ENCODE measurements at regions not wholly inside any gene's neighbourhood (a gene's known extent, or its start where the extent isn't known, plus 50 kb on each side); places are given as distances from the start of the nearest gene placed in this dataset.

GRCh38 chr4:45530498-45530897 is 593.4 kb downstream of the GABRG1 start:
- POLR2A ChIA-PET (ENCODE audit: unreplicated experiment) = no interaction called here
- Histone ChIP-seq H2BK5ac (ENCODE audit: low read depth, low read length, poor library complexity, severe bottlenecking) (no peak overlapping the region), H2BK15ac (ENCODE audit: low read depth, low read length) (no peak overlapping the region), H2AK5ac (ENCODE audit: low read depth, low read length) (no peak overlapping the region), H3K9me1 (ENCODE audit: insufficient read depth, low read length) (no peaks in the 10 kb centered on the region), H3K27me3 (ENCODE audit: control insufficient read depth, insufficient read depth, low read length) (no peaks in the 10 kb centered on the region), H4K20me1 (ENCODE audit: insufficient read depth, low read length) (no peaks in the 10 kb centered on the region), H4K91ac (ENCODE audit: insufficient read depth, low read depth, low read length) (no peak overlapping the region), H3K9me3 (ENCODE audit: control insufficient read depth, insufficient read depth, low read length) (peaks cover 12% of the 10 kb centered on the region), H3K56ac (ENCODE audit: extremely low read depth, insufficient read depth, low read length) (no peak overlapping the region), H4K8ac (ENCODE audit: low read depth in 2 of 2, low read length in 2 of 2) (no peak overlapping the region), H3K27ac (ENCODE audit: insufficient read depth, low read length) (no peak overlapping the region), H3K36me3 (ENCODE audit: control insufficient read depth, insufficient read depth, low read length) (no peaks in the 10 kb centered on the region), H3K4me2 (ENCODE audit: low read depth, low read length) (no peak overlapping the region), H3K23ac (ENCODE audit: low read depth, low read length) (no peak overlapping the region), H2BK20ac (ENCODE audit: low read depth, low read length) (no peak overlapping the region), H3K4ac (ENCODE audit: low read depth, low read length) (no peak overlapping the region), H4K5ac (ENCODE audit: low read depth, low read length) (no peak overlapping the region), H2BK120ac (ENCODE audit: low read depth, low read length) (no peak overlapping the region), H2AK9ac (replicated peaks; ENCODE audit: low read depth, low read length, poor library complexity) (no peak overlapping the region), H3K9ac (ENCODE audit: low read depth, low read length) (no peak overlapping the region), H3K4me3 (ENCODE audit: insufficient read depth, low read depth, low read length) (no peak overlapping the region), H3K18ac (ENCODE audit: low read depth, low read length) (no peak overlapping the region), H2AFZ (replicated peaks; ENCODE audit: low read length, poor library complexity) (no peak overlapping the region), H3K4me1 (ENCODE audit: control insufficient read depth, insufficient read depth, low read length) (no peaks in the 10 kb centered on the region), H3K79me1 (ENCODE audit: low read depth in 1 of 2, low read length in 2 of 2) (no peaks in the 10 kb centered on the region), H3K14ac (replicated peaks; ENCODE audit: low read depth, low read length) (no peak overlapping the region)
- dilution Hi-C loops (cut with HindIII; ENCODE audit: low sequenced_read_pairs, unreplicated experiment) = no loop called here
- in situ Hi-C loops (cut with MboI; ENCODE audit: low sequenced_read_pairs) = no loop called here
- WGBS, 2 experiments (ENCODE audit: extremely low coverage in 2 of 2, insufficient read length in 1 of 2) = 76% methylated on average over 4 of the region's 14 CpGs; no CpG with 5 or more reads in 1 of the 2 experiments
- ATAC-seq (ENCODE audit: low read depth) (no peak), DNase-seq (no peak)
- intact Hi-C loops (cut with micrococcal nuclease) = no loop called here
- CTCF ChIA-PET = no interaction called here
- TF ChIP-seq BHLHE40 (IDR thresholded peaks at IDR 0.05; ENCODE audit: low read depth, low read length) = no peak
- BruUV-seq (replicated peaks) = no TSS peak

Measured in IMR-90 (cell line).